Spleen (tissue), 7 donors: ENCODE measurements at regions not wholly inside any gene's neighbourhood (a gene's known extent, or its start where the extent isn't known, plus 50 kb on each side); places are given as distances from the start of the nearest gene placed in this dataset.

Experiments used
- POLR2A ChIP-seq, 3 donors: fragments of 450-650 bp; IDR thresholded peaks; one replicate each; pipeline ENCODE4 v1.5.1; 2017; ENCODE audit warnings: antibody characterized with exemption in 3 of 3, mild to moderate bottlenecking in 1 of 3
- POLR2AphosphoS5 ChIP-seq, 3 donors: sonication (generic); formaldehyde crosslinking; IDR thresholded peaks; one replicate each; pipeline ENCODE4 v1.5.1; 2017; ENCODE audit warnings: antibody characterized with exemption in 3 of 3
- TF ChIP-seq, protein P1 (sequence below), 11 experiments: fragments of 200-600 bp in 7 of 11; fragments of 450-650 bp in 4 of 11; sonication (generic) in 4 of 11; IDR thresholded peaks in 8 of 11; conservative IDR thresholded peaks in 3 of 11; 1 replicate in 7 of 11; 2 replicates in 4 of 11; pipeline versions ENCODE4 v1.4.0 to v1.8.0; 2016 to 2021; ENCODE audit warnings: antibody characterized with exemption in 11 of 11, inconsistent platforms in 4 of 11, mild to moderate bottlenecking in 1 of 11
- donor health status: DM: no; HTN: no; CAD: no; lungs with moderate emphysema.
- donor health status: DM: no; HTN: no; CAD: no.
- donor health status: DM: no; HTN: no; CAD: no.

- TF ChIP-seq, protein P1, sequence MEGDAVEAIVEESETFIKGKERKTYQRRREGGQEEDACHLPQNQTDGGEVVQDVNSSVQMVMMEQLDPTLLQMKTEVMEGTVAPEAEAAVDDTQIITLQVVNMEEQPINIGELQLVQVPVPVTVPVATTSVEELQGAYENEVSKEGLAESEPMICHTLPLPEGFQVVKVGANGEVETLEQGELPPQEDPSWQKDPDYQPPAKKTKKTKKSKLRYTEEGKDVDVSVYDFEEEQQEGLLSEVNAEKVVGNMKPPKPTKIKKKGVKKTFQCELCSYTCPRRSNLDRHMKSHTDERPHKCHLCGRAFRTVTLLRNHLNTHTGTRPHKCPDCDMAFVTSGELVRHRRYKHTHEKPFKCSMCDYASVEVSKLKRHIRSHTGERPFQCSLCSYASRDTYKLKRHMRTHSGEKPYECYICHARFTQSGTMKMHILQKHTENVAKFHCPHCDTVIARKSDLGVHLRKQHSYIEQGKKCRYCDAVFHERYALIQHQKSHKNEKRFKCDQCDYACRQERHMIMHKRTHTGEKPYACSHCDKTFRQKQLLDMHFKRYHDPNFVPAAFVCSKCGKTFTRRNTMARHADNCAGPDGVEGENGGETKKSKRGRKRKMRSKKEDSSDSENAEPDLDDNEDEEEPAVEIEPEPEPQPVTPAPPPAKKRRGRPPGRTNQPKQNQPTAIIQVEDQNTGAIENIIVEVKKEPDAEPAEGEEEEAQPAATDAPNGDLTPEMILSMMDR (IDR thresholded peaks at IDR 0.05 in 8 of 11, conservative IDR thresholded peaks at IDR 0.05 in 3 of 11): no peak
- TF ChIP-seq POLR2A (IDR thresholded peaks at IDR 0.05): no peak
- TF ChIP-seq POLR2AphosphoS5 (IDR thresholded peaks at IDR 0.05): no peak
These were observed 425.1 kb downstream of the PDHA2 start for GRCh38 chr4:96264941-96265463.
